ENCODE measurements at regions not wholly inside any gene's neighbourhood (a gene's known extent, or its start where the extent isn't known, plus 50 kb on each side); places are given as distances from the start of the nearest gene placed in this dataset.
"Not testable (repeated sequence)": the region's sequence is repeated elsewhere in the genome, so short reads cannot be mapped to it uniquely, and the experiment has no call there.

DNA sequence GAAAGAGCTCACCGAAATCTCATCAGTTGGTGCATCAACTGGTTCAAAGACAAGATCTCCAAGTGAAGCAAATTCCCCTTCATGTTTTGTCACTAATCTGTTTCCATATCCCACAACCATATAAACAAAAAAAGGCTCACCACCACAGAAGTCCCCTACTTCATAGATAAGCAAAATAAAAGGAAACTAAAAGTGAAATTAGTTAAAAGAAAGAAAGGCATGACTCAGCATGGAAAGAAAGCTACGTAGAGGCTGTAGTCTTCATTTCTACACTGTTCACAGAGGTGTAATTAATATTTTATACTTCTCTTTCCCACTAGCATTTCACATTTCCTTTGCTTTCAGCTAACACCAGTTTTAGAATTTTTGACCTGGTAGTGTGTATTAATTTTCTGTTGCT, 208.0 kb downstream of the CYLC2 start (continued):
- TF ChIP-seq, protein P1, sequence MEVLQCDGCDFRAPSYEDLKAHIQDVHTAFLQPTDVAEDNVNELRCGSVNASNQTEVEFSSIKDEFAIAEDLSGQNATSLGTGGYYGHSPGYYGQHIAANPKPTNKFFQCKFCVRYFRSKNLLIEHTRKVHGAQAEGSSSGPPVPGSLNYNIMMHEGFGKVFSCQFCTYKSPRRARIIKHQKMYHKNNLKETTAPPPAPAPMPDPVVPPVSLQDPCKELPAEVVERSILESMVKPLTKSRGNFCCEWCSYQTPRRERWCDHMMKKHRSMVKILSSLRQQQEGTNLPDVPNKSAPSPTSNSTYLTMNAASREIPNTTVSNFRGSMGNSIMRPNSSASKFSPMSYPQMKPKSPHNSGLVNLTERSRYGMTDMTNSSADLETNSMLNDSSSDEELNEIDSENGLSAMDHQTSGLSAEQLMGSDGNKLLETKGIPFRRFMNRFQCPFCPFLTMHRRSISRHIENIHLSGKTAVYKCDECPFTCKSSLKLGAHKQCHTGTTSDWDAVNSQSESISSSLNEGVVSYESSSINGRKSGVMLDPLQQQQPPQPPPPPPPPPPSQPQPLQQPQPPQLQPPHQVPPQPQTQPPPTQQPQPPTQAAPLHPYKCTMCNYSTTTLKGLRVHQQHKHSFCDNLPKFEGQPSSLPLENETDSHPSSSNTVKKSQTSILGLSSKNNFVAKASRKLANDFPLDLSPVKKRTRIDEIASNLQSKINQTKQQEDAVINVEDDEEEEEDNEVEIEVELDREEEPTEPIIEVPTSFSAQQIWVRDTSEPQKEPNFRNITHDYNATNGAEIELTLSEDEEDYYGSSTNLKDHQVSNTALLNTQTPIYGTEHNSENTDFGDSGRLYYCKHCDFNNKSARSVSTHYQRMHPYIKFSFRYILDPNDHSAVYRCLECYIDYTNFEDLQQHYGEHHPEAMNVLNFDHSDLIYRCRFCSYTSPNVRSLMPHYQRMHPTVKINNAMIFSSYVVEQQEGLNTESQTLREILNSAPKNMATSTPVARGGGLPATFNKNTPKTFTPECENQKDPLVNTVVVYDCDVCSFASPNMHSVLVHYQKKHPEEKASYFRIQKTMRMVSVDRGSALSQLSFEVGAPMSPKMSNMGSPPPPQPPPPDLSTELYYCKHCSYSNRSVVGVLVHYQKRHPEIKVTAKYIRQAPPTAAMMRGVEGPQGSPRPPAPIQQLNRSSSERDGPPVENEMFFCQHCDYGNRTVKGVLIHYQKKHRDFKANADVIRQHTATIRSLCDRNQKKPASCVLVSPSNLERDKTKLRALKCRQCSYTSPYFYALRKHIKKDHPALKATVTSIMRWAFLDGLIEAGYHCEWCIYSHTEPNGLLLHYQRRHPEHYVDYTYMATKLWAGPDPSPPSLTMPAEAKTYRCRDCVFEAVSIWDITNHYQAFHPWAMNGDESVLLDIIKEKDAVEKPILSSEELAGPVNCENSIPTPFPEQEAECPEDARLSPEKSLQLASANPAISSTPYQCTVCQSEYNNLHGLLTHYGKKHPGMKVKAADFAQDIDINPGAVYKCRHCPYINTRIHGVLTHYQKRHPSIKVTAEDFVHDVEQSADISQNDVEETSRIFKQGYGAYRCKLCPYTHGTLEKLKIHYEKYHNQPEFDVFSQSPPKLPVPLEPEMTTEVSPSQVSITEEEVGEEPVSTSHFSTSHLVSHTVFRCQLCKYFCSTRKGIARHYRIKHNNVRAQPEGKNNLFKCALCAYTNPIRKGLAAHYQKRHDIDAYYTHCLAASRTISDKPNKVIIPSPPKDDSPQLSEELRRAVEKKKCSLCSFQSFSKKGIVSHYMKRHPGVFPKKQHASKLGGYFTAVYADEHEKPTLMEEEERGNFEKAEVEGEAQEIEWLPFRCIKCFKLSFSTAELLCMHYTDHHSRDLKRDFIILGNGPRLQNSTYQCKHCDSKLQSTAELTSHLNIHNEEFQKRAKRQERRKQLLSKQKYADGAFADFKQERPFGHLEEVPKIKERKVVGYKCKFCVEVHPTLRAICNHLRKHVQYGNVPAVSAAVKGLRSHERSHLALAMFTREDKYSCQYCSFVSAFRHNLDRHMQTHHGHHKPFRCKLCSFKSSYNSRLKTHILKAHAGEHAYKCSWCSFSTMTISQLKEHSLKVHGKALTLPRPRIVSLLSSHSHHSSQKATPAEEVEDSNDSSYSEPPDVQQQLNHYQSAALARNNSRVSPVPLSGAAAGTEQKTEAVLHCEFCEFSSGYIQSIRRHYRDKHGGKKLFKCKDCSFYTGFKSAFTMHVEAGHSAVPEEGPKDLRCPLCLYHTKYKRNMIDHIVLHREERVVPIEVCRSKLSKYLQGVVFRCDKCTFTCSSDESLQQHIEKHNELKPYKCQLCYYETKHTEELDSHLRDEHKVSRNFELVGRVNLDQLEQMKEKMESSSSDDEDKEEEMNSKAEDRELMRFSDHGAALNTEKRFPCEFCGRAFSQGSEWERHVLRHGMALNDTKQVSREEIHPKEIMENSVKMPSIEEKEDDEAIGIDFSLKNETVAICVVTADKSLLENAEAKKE (CRISPR knock-in tag; IDR thresholded peaks at IDR 0.05): no peak
- TF ChIP-seq, protein P2, sequence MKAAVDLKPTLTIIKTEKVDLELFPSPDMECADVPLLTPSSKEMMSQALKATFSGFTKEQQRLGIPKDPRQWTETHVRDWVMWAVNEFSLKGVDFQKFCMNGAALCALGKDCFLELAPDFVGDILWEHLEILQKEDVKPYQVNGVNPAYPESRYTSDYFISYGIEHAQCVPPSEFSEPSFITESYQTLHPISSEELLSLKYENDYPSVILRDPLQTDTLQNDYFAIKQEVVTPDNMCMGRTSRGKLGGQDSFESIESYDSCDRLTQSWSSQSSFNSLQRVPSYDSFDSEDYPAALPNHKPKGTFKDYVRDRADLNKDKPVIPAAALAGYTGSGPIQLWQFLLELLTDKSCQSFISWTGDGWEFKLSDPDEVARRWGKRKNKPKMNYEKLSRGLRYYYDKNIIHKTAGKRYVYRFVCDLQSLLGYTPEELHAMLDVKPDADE (IDR thresholded peaks at IDR 0.05): no peak
- TF ChIP-seq JUNB (IDR thresholded peaks at IDR 0.05; ENCODE audit: unreplicated experiment) (no peak), CREB1 (CRISPR knock-in tag; IDR thresholded peaks at IDR 0.05; ENCODE audit: low read depth) (no peak), CTCF (conservative IDR thresholded peaks at IDR 0.05; ENCODE audit: low read depth in 2 of 2) (no peak)

DNA sequence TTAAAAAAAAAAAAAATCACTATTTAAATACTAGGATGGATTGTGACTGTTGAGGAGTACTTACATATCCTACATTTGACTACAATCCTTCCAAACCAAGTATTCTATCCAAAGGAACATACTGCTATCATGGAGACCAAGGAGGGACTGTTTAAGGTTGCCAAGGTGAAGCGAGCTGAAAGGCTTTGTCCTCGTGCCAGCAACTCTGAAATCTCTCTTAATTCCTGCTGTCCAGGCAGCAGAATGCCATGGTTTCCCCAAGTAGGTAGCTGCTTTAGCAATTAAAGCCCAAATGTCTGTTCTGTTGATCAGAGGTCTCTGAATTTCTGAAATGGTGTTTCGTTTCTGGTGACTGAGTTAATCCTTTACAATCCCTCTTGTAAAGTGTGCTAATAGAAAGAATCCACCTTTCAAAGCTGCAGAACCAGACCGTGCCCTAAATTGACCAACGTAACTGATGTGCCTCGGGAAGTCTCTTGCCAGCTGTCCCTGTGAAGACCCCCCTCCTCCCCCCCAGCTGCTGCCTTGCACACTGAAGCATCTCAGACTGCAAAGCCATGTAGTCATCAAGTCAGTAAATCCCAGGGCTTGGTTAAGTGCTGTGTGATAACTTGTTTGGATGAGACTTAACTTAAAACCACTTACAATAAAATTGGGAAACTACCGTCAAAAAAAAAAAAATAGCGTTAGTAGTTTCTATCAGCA, 210.9 kb downstream of the CYLC2 start:
- not testable (repeated sequence) for H3K36me3 ChIP-seq (ENCODE audit: insufficient read depth); H3K4me1 Mint-ChIP-seq; H3K79me2 ChIP-seq (replicated peaks; ENCODE audit: insufficient read depth); H3K4me3 ChIP-seq; H3K27me3 Mint-ChIP-seq (ENCODE audit: insufficient read depth, low read depth, poor library complexity); H3K27ac Mint-ChIP-seq; H3K9me2 ChIP-seq (ENCODE audit: insufficient read depth); H3K4me1 ChIP-seq (ENCODE audit: insufficient read depth); H3K4me2 ChIP-seq; H3K27ac ChIP-seq (ENCODE audit: low read depth); H2AFZ ChIP-seq; H3F3A ChIP-seq (replicated peaks; ENCODE audit: low read depth); H3K27me3 ChIP-seq (ENCODE audit: insufficient read depth); ATAC-seq; DNase-seq (ENCODE audit: low spot score); H4K20me1 ChIP-seq (replicated peaks; ENCODE audit: insufficient read depth); H3K4me3 Mint-ChIP-seq
- H3K9me3 Mint-ChIP-seq: peaks cover 89% of the 10 kb centered on the region
- peaks cover 22% of the 10 kb centered on the region for H3K36me3 Mint-ChIP-seq (ENCODE audit: low read depth)
